GM19463 (cell line): ENCODE measurements at regions not wholly inside any gene's neighbourhood (a gene's known extent, or its start where the extent isn't known, plus 50 kb on each side); places are given as distances from the start of the nearest gene placed in this dataset.

Source experiments
- ATAC-seq: cut with Tn5 transposase; IDR thresholded peaks from one replicate; pipeline ENCODE4 v1.9.1; 2021; ENCODE audit warnings: mild to moderate bottlenecking, moderate library complexity; ENCODE audit not compliant: unreplicated experiment

DNA sequence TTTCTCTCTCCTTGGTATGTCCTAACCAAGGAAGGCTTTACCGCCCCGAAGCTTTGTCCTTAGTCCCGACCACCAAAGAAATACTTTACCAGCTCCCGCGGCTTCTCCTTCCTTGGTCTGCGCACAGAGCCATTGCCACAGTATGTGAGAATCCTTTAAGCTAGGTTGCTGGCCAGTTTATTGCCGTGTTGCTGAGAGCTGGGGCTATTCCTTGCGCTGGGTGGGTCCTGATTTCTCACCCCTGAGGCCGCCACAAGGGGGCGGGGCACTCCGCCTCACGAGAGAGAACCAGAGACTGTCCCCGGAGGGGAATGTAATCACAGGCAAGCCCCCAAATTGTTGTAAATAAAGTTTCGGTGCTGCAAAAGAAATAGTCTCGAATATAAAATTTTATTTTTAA is 331.0 kb upstream of the PCDH10 start:
- no peak for ATAC-seq

- no peak for ATAC-seq
Observed at GRCh38 chr4:132823419-132823818, 325.7 kb upstream of the PCDH10 start.

DNA sequence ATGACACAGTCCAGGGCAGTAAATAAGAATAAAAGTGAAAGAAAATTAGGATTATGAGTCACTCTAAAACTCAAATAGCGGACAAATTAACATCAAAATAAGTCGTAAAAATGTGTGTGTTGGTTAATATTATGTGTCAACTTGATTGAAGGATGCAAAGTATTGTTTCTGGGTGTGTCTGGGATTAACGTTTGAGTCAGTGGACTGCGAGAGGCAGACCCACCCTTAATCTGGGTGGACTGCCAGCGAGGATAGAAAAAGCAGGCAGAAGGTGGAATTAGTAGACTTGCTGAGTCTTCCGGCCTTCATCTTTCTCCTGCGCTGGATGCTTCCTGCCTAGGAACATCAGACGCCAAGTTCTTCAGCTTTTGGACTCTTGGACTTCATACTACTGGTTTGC is 324.3 kb upstream of the PCDH10 start:
- ATAC-seq, result no peak

DNA sequence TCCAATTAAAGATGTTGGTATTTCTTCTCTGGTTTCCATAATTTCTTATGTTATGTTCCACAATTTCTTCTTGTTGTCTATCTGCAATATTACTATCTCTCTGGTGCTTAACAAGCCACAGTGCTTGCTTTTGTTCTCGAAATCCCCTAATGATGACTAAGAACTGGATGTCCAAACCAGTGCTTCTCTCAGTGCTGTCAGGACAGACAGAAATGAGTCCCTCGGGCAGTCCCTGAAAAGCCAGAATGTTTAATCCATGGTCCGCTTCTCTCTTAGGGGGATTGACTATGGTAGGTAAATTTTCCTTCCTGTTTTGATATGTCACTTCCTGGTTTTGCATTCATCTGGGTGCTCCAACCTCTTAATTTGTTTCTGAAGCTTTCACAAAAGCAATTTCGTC is 321.6 kb upstream of the PCDH10 start:
- peak; percentile 72 for ATAC-seq

DNA sequence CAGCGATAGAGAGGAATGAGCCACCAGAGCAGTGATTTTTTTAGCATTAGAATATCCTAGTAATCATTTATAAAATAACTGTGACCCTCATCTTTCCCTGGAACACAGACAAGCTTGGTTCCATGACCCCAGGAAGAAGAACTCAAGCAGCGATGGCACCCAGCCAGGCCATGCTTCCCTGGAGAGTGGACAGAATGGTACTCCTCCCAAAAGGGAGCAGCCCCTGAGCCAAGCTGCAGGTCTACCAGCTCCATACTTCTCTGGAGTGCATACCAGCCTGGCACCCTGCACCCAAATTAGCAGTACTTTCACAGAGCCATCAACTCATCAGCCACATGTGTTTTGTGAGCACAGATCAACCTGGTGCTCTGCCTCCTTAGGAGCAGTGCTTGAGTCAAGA is 310.9 kb upstream of the PCDH10 start:
- no peak for ATAC-seq

GRCh38 chr4:132839070-132839469 is 310.0 kb upstream of the PCDH10 start:
- ATAC-seq, result no peak

- ATAC-seq, result no peak
Observed at GRCh38 chr4:132859929-132860328, 289.2 kb upstream of the PCDH10 start.

DNA sequence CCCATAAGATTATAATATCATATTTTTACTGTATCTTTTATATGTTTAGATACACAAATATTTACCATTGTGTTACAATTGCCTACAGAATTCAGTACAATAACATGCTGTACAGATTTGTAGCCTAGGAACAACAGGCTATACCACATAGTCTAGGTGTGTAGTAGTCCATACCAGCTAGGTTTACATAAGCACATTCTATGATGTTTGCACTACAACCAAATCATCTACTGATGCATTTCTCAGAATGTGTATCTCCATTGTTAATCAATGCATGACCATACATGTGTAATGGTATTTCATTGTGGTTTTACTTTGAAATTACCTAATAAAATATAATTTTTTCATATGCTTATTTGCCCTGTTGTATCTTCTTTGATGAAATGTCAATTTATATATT is 288.1 kb upstream of the PCDH10 start:
- ATAC-seq, result no peak

- no peak for ATAC-seq
Observed at GRCh38 chr4:132863619-132864018, 285.5 kb upstream of the PCDH10 start.

- no peak for ATAC-seq
Observed at GRCh38 chr4:132865458-132865857, 283.6 kb upstream of the PCDH10 start.

DNA sequence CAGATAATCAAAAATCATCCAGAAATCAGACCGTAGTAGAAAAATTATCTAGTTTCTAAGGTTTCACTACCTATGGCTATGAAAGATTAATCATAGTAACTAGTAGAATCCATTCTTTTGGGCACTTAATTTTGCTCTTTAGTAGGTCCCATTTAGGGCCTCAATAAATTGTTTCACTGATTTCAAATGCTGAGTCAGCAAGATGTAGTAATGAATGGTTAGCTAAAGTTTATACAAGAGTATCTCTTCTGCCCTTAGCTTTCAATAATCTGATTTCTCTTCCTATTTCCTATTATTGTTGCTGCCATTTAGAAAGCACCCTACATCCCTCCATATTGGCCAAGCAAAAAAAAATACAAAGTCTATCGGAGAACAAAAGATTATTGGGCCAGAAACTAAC is 283.2 kb upstream of the PCDH10 start:
- ATAC-seq, result no peak

DNA sequence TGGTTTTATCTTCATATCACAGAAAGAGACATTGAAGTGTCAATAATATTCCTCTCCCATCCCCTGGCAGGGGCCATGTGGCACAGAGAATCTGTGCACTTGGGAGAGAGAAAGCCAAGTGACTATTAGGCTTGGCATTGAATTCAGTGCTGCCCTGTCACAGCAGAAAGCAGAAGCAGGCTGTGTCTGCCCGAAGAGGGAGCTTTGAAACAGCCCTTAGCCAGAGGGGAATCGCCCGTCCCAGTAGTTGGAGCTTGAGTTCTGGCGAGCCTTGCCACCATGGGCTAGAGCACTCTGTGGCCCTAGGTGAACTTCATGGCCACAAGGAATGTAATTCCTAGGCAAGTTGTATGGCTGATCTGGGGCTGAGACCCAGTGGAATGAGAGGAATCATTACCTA is 282.5 kb upstream of the PCDH10 start:
- no peak for ATAC-seq

DNA sequence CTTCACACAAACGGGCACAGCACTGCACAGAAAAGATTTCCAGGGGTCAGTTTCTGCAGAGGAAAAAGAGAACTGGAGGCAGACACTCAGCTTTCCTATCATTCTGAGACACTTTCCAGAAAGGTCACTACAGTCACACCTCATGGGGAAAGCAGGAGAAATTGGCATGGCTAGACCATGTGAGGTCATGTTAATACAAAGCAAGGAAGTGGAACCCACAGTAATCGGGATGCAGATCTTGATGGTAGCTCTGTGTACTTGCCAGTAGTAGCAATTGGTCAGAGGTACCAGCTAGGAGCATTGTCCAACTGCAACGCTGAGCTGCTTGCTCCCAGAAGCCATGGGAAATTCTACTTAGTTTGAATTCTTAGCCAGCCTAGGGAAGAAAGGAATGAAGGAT is 255.3 kb upstream of the PCDH10 start:
- no peak for ATAC-seq

- no peak for ATAC-seq
Observed at GRCh38 chr4:132901224-132901623, 247.9 kb upstream of the PCDH10 start.

GRCh38 chr4:132910229-132910748 is 238.8 kb upstream of the PCDH10 start:
- ATAC-seq, result no peak

DNA sequence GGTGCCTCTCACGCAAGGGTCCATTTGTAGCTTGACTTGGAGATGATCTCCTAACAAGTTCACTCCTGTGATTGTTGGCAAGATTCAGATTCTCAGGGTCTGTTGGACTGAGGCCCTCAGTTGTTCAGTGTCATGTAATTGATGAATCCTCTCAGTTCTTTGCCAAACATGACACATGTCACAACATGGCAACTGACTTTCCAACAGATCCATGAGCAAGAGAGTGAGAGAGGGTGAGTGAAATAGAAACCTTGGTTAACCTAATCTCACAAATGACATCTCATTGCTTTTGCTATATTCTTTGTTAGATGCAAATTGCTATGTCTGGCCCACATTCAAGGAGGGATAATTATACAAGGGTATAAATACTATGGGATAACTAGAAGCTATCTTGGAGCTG is 231.0 kb upstream of the PCDH10 start:
- ATAC-seq, result no peak

DNA sequence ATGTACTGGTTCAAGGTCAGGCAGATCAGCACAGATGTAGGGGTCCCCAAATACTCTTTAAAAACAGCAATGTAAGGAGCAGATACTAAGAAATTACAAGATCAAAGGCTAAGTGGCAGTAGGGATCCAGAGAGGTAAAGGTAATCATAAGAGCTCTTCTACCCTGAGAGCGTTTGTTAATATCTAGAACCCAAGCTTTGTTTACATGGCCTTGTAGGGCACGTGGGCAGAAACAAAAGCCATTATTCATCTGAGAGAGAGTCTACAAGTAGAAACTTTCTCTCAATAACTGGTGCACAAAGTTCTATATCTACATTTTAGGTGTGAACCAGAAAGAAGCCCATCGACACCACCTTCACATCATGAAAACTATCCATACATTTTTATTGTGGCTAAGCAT is 225.6 kb upstream of the PCDH10 start:
- no peak for ATAC-seq

DNA sequence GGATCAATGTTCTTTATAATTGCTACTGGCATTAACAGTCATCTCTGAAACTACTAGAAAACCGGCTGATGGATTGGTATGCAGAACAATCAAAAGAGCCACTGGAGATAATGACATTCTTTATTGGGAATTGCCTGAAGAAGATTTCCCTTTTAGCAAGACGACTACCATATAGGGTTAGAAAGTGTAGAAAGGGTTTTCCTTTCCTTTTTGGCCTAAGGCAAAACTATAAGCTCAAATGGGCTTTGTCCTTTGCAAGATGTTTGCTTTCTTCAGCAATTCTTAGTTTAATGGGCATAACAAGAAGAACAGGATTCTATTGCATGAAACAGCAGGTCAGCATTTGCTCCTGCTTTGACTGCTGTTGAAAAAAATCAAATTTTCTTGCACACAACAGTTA is 214.2 kb upstream of the PCDH10 start:
- no peak for ATAC-seq

DNA sequence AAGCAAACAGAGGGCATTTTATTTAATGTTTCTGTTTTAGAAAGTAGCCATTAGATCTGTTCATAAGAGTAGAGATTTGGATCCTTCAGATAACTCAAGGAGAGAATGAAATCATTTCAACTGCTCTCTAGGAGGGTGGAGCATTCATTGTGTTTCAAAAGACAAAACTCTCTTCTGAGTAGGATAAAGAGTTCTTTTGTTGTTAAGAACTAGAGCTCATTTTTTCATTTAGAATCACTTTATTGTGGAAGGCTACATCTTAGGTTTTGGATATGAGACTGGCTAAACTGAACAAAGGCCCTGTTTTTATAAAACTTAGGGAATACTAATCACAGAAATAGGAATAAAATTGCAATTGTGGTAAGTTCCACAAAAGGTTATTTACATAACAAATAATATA is 193.9 kb upstream of the PCDH10 start:
- ATAC-seq, result no peak

DNA sequence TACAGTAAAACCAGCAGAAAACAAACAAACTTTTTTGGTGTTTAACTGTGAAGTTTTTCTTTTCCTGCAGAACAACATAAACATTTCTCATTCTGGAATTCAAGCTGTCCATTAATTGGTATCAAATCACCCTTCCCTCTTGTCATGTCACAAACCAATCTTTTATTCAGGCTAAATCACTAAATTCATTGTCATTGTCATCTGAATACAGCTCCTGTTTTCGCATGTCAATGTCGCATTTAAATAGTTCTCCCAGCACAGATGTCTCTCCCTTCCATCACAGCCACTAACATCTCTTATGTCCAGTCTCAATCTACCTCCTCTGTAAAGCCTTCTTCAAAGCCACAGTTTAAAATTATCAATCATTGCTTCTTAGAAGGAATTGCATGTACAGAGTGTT is 192.1 kb upstream of the PCDH10 start:
- ATAC-seq, result no peak

DNA sequence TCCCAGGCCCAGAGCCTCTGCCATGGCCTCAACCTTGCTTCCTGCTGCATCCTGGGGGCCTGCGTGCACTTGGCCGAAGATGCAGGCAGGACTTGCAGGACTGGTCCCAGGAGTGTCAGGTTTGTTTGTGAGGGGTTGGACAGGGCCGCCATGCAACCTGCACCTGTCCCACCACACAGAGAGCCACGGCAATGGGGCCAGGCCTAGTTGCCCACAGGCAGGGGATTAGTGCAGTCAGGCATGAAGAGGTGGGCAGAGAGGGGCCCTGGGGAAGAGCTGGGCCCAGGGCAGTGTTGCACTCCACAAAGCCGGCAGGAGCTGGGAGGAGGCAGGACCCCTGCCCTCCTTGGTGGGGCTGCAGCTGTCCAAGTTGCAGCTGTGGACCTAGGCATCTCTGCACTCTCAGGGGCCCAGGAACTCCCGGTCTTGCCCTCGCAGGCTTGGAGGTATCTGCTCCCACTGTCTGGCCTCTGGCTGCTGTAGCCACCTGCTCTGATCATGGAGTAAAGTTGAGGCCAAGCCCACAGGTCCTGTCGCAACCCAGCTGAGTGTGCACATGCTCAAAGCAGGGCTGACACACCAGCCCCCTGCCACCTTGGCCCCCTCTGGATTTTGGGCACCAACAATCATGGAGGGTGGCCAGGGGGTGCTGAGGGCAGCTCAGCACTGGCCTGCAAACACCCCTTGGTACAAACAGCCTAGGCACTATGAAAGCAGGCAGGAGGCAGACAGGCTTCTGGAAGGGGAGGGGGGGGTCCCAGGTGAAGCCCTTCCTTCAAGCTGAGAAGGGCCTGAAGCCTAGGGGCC is 190.4 kb upstream of the PCDH10 start:
- ATAC-seq, result no peak

- ATAC-seq, result no peak
Observed at GRCh38 chr4:132981611-132982010, 167.5 kb upstream of the PCDH10 start.

DNA sequence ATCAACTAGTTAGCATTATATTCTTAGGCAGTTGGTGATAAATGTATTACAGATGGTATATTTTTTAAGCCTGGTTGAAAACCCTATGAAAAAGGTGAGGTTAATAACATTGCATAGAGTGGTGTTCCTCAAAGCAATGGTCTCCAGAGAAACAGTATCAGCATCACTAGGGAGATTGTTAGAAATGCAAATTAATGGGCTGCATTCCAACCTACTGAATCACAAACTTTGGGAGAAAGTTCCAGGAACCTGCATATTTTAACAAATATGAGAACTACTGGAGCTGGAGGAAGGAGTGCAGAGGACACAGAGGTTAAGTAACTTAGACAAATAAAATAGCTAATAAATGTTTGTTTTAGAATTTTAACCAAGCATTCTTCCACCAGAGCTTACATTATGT is 166.9 kb upstream of the PCDH10 start:
- no peak for ATAC-seq
